OCI-LY1 (cell line): ENCODE measurements at regions not wholly inside any gene's neighbourhood (a gene's known extent, or its start where the extent isn't known, plus 50 kb on each side); places are given as distances from the start of the nearest gene placed in this dataset.

Source experiments
- H2AFZ ChIP-seq: fragments of 200-600 bp; sonication (generic), shearing (Covaris generic); 2 replicates; pipeline ENCODE4 v1.6.0; 2014; ENCODE audit warnings: antibody characterized with exemption, mild to moderate bottlenecking, low read length
- H3F3A ChIP-seq: fragments of 200-600 bp; sonication (generic), shearing (Covaris generic); 2 replicates; pipeline ENCODE4 v1.6.0; 2014; ENCODE audit warnings: mild to moderate bottlenecking, antibody characterized with exemption, low read length, moderate library complexity; ENCODE audit not compliant: insufficient read depth
- H3K27ac ChIP-seq: fragments of 200-600 bp; sonication (generic); 2 replicates; pipeline ENCODE4 v1.5.1; 2014; ENCODE audit warnings: low read length, mixed run types, mild to moderate bottlenecking, low read depth; ENCODE audit not compliant: poor library complexity, severe bottlenecking
- H3K27me3 ChIP-seq: fragments of 200-600 bp; sonication (generic); 2 replicates; pipeline ENCODE4 v1.6.0; 2014; ENCODE audit warnings: antibody characterized with exemption, mild to moderate bottlenecking, low read length, moderate library complexity; ENCODE audit not compliant: insufficient read depth
- H3K36me3 ChIP-seq: fragments of 200-600 bp; sonication (generic); 2 replicates; pipeline ENCODE4 v1.6.1; 2014; ENCODE audit warnings: mild to moderate bottlenecking, antibody characterized with exemption, low read length, moderate library complexity, mixed read lengths; ENCODE audit not compliant: insufficient read depth
- H3K4me1 ChIP-seq: fragments of 200-600 bp; sonication (generic); 2 replicates; pipeline ENCODE4 v1.5.1; 2014; ENCODE audit warnings: mild to moderate bottlenecking, low read length, moderate library complexity; ENCODE audit not compliant: insufficient read depth, severe bottlenecking
- H3K4me2 ChIP-seq: fragments of 200-600 bp; sonication (generic), shearing (Covaris generic); 2 replicates; pipeline ENCODE4 v1.6.1; 2014; ENCODE audit warnings: low read length
- H3K4me3 ChIP-seq: fragments of 200-600 bp; sonication (generic); 2 replicates; pipeline ENCODE4 v1.5.1; 2014; ENCODE audit warnings: low read length, low read depth, mild to moderate bottlenecking, mixed read lengths; ENCODE audit not compliant: poor library complexity, severe bottlenecking
- H3K79me2 ChIP-seq: fragments of 200-600 bp; shearing (Covaris generic); 2 replicates; pipeline ENCODE4 v1.6.1; 2016; ENCODE audit warnings: mixed run types, low read length, mixed read lengths; ENCODE audit not compliant: insufficient read depth
- H3K9ac ChIP-seq: fragments of 200-600 bp; sonication (generic), shearing (Covaris generic); 2 replicates; pipeline ENCODE4 v1.6.1; 2014; ENCODE audit warnings: mild to moderate bottlenecking, low read length, mixed read lengths
- H3K9me2 ChIP-seq: fragments of 200-600 bp; sonication (generic), shearing (Covaris generic); 2 replicates; pipeline ENCODE4 v1.6.1; 2014; ENCODE audit warnings: low read depth, mild to moderate bottlenecking, low read length, mixed read lengths
- H3K9me3 ChIP-seq: fragments of 200-600 bp; shearing (Covaris generic); 2 replicates; pipeline ENCODE4 v1.6.1; 2014; ENCODE audit warnings: low read length, mixed read lengths
- H4K20me1 ChIP-seq: fragments of 200-600 bp; sonication (generic), shearing (Covaris generic); 2 replicates; pipeline ENCODE4 v1.6.0; 2016; ENCODE audit warnings: mild to moderate bottlenecking, low read length; ENCODE audit not compliant: insufficient read depth
- EZH2 ChIP-seq: fragments of 200-600 bp; sonication (generic), shearing (Covaris generic); IDR thresholded peaks from 2 replicates; pipeline ENCODE4 v1.8.0; 2017; ENCODE audit warnings: borderline replicate concordance, mixed run types, mild to moderate bottlenecking, antibody characterized with exemption, low read length, moderate library complexity, mixed read lengths
- TF ChIP-seq, protein P1 (sequence below): fragments of 200-600 bp; sonication (generic), shearing (Covaris generic); IDR thresholded peaks from 2 replicates; pipeline ENCODE4 v1.5.1; 2017; ENCODE audit warnings: mild to moderate bottlenecking, antibody characterized with exemption, low read length, moderate library complexity, mixed read lengths

DNA sequence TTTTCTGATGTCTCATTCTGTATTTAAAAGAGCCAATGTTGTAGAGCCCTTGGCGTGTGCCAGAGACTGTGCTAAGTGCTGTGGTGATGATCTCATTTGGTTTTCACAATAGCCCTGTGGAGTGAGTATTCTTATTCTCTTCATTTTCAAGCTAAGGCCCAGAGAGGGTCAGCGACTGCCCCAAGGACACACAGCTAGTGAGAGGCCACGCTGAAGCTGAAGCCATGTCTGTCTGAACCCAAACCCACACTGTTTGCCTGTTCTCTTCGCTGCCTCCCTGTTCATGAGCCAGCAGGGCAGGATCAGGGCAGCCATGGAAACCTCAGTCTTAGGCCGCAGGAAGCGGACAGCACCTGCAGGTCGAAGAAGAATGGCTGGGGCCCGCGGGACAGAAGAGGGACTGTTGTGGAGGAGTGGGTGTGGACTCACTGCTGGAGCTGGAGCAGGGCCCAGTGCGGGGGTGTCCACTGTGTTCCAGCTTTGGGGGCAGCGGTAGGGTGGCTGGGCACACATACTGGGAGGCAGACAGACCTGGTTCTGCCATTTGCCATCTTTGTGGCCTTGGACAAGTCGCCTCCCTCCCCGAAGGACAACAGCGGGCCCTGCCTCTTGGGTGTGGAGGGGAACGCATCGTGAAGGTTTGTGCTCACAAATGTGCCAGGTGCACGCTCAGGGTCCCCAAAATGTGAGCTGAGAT, 257.9 kb upstream of the MVB12B start:
- Histone ChIP-seq H3K9me2 (no peaks in the 10 kb centered on the region), H3K4me2 (no peak overlapping the region), H2AFZ (no peak overlapping the region), H3K4me1 (no peaks in the 10 kb centered on the region), H3K27ac (no peak overlapping the region), H3K9ac (no peak overlapping the region), H4K20me1 (no peaks in the 10 kb centered on the region), H3K4me3 (no peak overlapping the region), H3K36me3 (no peaks in the 10 kb centered on the region), H3K79me2 (no peaks in the 10 kb centered on the region), H3K27me3 (no peaks in the 10 kb centered on the region; the same call in none of the 2 replicates), H3F3A (no peaks in the 10 kb centered on the region), H3K9me3 (no peaks in the 10 kb centered on the region)
- no peak for TF ChIP-seq EZH2
- TF ChIP-seq, protein P1, sequence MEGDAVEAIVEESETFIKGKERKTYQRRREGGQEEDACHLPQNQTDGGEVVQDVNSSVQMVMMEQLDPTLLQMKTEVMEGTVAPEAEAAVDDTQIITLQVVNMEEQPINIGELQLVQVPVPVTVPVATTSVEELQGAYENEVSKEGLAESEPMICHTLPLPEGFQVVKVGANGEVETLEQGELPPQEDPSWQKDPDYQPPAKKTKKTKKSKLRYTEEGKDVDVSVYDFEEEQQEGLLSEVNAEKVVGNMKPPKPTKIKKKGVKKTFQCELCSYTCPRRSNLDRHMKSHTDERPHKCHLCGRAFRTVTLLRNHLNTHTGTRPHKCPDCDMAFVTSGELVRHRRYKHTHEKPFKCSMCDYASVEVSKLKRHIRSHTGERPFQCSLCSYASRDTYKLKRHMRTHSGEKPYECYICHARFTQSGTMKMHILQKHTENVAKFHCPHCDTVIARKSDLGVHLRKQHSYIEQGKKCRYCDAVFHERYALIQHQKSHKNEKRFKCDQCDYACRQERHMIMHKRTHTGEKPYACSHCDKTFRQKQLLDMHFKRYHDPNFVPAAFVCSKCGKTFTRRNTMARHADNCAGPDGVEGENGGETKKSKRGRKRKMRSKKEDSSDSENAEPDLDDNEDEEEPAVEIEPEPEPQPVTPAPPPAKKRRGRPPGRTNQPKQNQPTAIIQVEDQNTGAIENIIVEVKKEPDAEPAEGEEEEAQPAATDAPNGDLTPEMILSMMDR = no peak

DNA sequence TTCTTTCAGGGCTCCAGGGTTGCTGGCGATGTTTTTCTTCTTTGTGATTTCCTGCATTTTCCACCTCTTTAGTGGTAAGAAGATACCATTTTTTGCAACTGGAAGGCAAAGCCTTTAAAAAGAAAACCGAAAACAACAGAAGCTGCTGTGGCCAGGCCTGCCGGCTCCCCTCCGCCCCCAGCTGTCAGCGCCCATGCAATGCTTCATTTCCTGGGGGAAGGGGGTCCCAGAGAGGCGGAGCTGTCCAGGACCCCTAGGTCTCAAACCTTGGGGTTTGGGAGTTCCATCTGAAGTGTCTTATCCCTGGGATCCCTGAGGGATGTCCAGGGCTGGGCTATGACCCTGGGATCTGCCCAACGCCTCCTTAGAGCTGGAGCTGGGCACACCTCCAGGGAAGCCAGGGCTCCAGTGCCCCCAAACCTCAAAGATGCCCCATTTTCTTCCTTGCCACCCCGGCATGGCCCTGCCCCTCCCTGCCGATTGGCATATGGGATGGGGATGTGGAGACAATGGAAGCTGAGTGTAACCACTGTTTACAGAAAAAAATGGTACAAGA, 257.2 kb upstream of the MVB12B start:
- no peaks in the 10 kb centered on the region for H3K4me1 ChIP-seq
- no peaks in the 10 kb centered on the region for H3K9me2 ChIP-seq
- no peaks in the 10 kb centered on the region; the same call in none of the 2 replicates for H3K27me3 ChIP-seq
- no peaks in the 10 kb centered on the region for H4K20me1 ChIP-seq
- no peak overlapping the region for H3K9ac ChIP-seq
- no peak overlapping the region for H3K4me3 ChIP-seq
- no peaks in the 10 kb centered on the region for H3K36me3 ChIP-seq
- H2AFZ ChIP-seq = no peak overlapping the region
- TF ChIP-seq, protein P1 = no peak
- TF ChIP-seq EZH2 = no peak
- H3K4me2 ChIP-seq = no peak overlapping the region
- no peaks in the 10 kb centered on the region for H3K9me3 ChIP-seq
- H3K79me2 ChIP-seq = no peaks in the 10 kb centered on the region
- H3K27ac ChIP-seq = no peak overlapping the region
- no peaks in the 10 kb centered on the region for H3F3A ChIP-seq

DNA sequence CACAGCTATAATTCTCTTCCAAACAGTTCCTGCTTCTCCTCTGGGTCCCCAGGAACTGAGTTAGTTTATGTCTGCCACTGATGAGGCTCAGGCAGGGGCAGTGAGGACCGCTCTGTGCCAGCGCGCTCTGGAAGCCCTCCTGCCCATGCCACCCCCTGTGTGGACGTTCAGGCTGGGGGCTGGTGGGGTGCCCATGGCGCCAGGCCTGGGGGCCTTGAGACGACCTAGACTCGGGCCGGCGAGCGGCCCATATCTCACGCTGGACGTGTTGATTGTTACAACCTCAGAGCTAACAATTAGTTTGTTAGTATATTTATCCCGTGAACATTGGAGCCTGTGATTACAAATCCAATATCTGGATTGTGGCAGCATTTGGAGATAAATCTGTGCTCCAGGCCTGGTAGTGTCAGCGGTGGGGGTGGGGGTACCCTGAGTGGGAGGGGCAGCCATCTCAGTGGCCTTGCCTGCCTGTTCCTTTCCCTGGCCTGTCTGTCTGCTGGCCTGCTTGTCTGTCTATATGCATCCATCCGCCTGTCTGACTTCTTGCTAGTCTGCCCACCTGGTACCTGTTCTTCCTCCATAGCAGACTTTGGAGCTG, 256.5 kb upstream of the MVB12B start:
- Histone ChIP-seq H3K79me2 (no peaks in the 10 kb centered on the region), H4K20me1 (no peaks in the 10 kb centered on the region), H2AFZ (no peak overlapping the region)

More for the DNA sequence above, 256.5 kb upstream of the MVB12B start:
- Histone ChIP-seq H3K36me3 (no peaks in the 10 kb centered on the region), H3K4me3 (no peak overlapping the region), H3K27me3 (no peaks in the 10 kb centered on the region; the same call in none of the 2 replicates), H3K9me3 (no peaks in the 10 kb centered on the region), H3F3A (no peaks in the 10 kb centered on the region), H3K9me2 (no peaks in the 10 kb centered on the region), H3K4me2 (no peak overlapping the region), H3K27ac (no peak overlapping the region), H3K4me1 (no peaks in the 10 kb centered on the region), H3K9ac (no peak overlapping the region)
- TF ChIP-seq EZH2 = no peak
- TF ChIP-seq, protein P1 = no peak
